NCI-H2107 (cell line): ENCODE measurements at regions not wholly inside any gene's neighbourhood (a gene's known extent, or its start where the extent isn't known, plus 50 kb on each side); places are given as distances from the start of the nearest gene placed in this dataset.
"Not testable (repeated sequence)": the region's sequence is repeated elsewhere in the genome, so short reads cannot be mapped to it uniquely, and the experiment has no call there.

Experiments used
- DNase-seq: peaks from one replicate; lab custom pipeline; 2025; lab: John Stamatoyannopoulos, UW

DNA sequence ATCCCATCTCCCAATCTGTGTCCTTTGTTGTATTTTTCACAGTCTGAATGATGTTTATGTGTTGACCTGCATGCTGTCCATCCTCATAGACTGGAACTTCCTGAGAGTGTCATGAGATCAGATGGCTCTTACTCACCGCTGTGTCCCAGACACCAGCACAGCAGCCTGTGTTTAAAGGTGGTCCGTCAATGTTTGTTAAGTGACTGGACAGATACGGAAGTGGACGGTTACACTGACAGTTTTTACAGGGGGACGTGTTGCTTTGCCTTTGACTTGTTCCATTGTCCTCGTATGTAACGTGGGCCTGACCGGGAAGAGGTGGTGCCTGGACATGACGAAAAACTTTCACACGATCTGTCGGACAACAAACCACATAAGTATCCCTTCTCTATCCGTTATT is 56.7 kb upstream of the SULF2 start:
- DNase-seq: not testable (repeated sequence)

DNA sequence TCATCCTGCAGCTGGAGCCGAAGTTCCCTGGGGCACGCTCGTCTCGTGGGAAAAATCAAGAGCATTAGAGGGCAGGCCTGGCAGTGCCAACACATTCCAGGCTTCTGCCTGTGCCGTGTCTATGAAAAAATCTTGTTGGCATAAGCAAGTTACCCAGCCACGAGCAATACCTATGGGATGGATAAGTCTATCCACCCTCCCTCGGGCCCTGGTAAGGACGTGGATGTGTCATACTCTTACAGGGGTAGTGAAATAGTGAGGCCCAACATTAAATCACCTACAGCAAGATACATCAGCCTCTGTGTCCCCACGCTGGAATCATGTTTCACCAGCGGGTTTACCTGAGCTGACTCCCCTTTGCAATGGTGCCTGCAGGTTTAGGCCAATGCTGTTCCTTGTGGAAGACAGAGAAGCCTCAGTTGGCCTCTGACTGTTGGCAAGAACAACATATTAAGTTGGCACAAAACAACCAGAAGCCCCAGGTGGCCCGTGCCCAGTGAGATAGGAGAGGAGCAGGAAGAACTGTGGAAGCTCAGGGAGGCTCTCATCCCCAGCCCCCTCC is 51.1 kb upstream of the SULF2 start:
- DNase-seq: not testable (repeated sequence)
